K562 (cell line): ENCODE measurements at regions not wholly inside any gene's neighbourhood (a gene's known extent, or its start where the extent isn't known, plus 50 kb on each side); places are given as distances from the start of the nearest gene placed in this dataset.

Source experiments
- ATAC-seq: fragments of 200-7000 bp; cut with Tn5 transposase; 3 replicates; pipeline ENCODE4 v1.9.1; 2020; ENCODE audit warnings: moderate library complexity
- BruUV-seq: library from RNA; stranded (reverse); fragments of 400-500 nt; replicated peaks from 2 replicates; lab custom pipeline; 2021; lab: Mats Ljungman, UMichigan
- CTCF ChIA-PET: fragments of 300-600 bp; formaldehyde crosslinking; extraction: SDS; loops from one replicate; lab custom pipeline; 2021; ENCODE audit warnings: low intra/inter-chr PET ratio; lab: Yijun Ruan, JAX
- POLR2A ChIA-PET: fragments of 300-600, 350-650 bp; sonication (Branson Sonifier 250); formaldehyde crosslinking; extraction: SDS; loops from one replicate; lab custom pipeline; 2021; ENCODE audit warnings: antibody characterized with exemption, inconsistent platforms; lab: Yijun Ruan, JAX
- DNase-seq, 4 experiments: peaks; one replicate each; pipeline versions ENCODE4 v3.0.0 to v3.0.0-alpha.2; 2011 to 2018; ENCODE audit warnings: low spot score in 3 of 4, mixed read lengths in 3 of 4; ENCODE audit errors: extremely low read depth in 1 of 4
- FAIRE-seq: peaks from 2 replicates; lab custom pipeline; 2011; peaks lifted over from hg19 to GRCh38; lab: Jason Lieb, UNC
- H2AFZ ChIP-seq: 2 replicates; pipeline ENCODE4 v1.6.0; 2011; ENCODE audit warnings: low read depth, low read length, control low read depth, inconsistent platforms
- H3K27ac ChIP-seq: fragments of 200-600 bp; 3 replicates; pipeline ENCODE4 v1.8.0; 2011; ENCODE audit warnings: low read depth, mild to moderate bottlenecking, control low read depth, inconsistent platforms, low read length, moderate library complexity, mixed read lengths; ENCODE audit errors: extremely low read depth
- H3K27me3 ChIP-seq, 2 experiments: fragments of 300-600 bp in 1 of 2; 2 replicates in 1 of 2; 3 replicates in 1 of 2; pipeline versions ENCODE4 v1.6.0 to v1.8.0; 2011; ENCODE audit warnings: inconsistent platforms in 2 of 2, low read length in 2 of 2, mild to moderate bottlenecking in 1 of 2, mixed read lengths in 1 of 2, moderate library complexity in 1 of 2; ENCODE audit not compliant: control insufficient read depth in 2 of 2, insufficient read depth in 2 of 2
- H3K36me3 ChIP-seq: fragments of 300-600 bp; 3 replicates; pipeline ENCODE4 v1.8.0; 2011; ENCODE audit warnings: mild to moderate bottlenecking, low read length, inconsistent platforms; ENCODE audit not compliant: control insufficient read depth, insufficient read depth
- H3K4me1 ChIP-seq, 2 experiments: fragments of 200-600 bp in 1 of 2; replicated peaks in 1 of 2; 2 replicates in 1 of 2; 3 replicates in 1 of 2; pipeline versions ENCODE4 v1.5.1 to v1.8.0; 2011; ENCODE audit warnings: inconsistent platforms in 2 of 2, low read length in 2 of 2, mild to moderate bottlenecking in 1 of 2, mixed read lengths in 1 of 2, moderate library complexity in 1 of 2; ENCODE audit not compliant: control insufficient read depth in 2 of 2, insufficient read depth in 2 of 2
- H3K4me2 ChIP-seq: 2 replicates; pipeline ENCODE4 v1.6.1; 2011; ENCODE audit warnings: low read length, control low read depth, inconsistent platforms, mixed read lengths; ENCODE audit not compliant: insufficient read depth
- H3K4me3 ChIP-seq: fragments of 200-600 bp; sonication (generic), shearing (Covaris generic); 2 replicates; pipeline ENCODE4 v1.5.1; 2016; ENCODE audit warnings: control low read depth, inconsistent platforms
- H3K79me2 ChIP-seq: fragments of 200-600 bp; 3 replicates; pipeline ENCODE4 v1.8.0; 2011; ENCODE audit warnings: low read length, inconsistent platforms; ENCODE audit not compliant: control insufficient read depth, insufficient read depth
- H3K9ac ChIP-seq, 2 experiments: 2 replicates each; pipeline versions ENCODE4 v1.6.0 to v1.6.1; 2011; ENCODE audit warnings: low read depth in 2 of 2, low read length in 2 of 2, control low read depth in 1 of 2, inconsistent platforms in 1 of 2, mild to moderate bottlenecking in 1 of 2, mixed read lengths in 1 of 2; ENCODE audit not compliant: insufficient read depth in 1 of 2
- H3K9me1 ChIP-seq: one replicate; pipeline ENCODE4 v1.6.0; 2011; ENCODE audit warnings: inconsistent platforms, mild to moderate bottlenecking, low read length, moderate library complexity; ENCODE audit not compliant: control insufficient read depth, insufficient read depth
- H3K9me3 ChIP-seq: replicated peaks from 2 replicates; pipeline ENCODE4 v1.5.1; 2011; ENCODE audit warnings: low read depth, low read length, inconsistent platforms; ENCODE audit not compliant: control insufficient read depth, insufficient read depth
- H4K20me1 ChIP-seq: replicated peaks from 2 replicates; pipeline ENCODE4 v1.6.1; 2011; ENCODE audit warnings: low read length, inconsistent platforms, mixed read lengths; ENCODE audit not compliant: control insufficient read depth, insufficient read depth
- HDAC3 ChIP-seq: fragments of 450-650 bp; IDR thresholded peaks from 2 replicates; pipeline ENCODE4 v1.6.1; 2018; ENCODE audit warnings: borderline replicate concordance, mild to moderate bottlenecking, moderate library complexity; ENCODE audit not compliant: partially characterized antibody
- KAT7 ChIP-seq: sonication (generic); formaldehyde crosslinking; IDR thresholded peaks from 2 replicates; pipeline ENCODE4 v1.8.0; 2022; ENCODE audit warnings: missing genetic modification reagents, mild to moderate bottlenecking, borderline replicate concordance
- NCOA4 ChIP-seq: fragments of 450-650 bp; IDR thresholded peaks from 2 replicates; pipeline ENCODE4 v1.6.1; 2018; ENCODE audit warnings: mild to moderate bottlenecking; ENCODE audit not compliant: partially characterized antibody
- NFATC3 ChIP-seq: fragments of 450-650 bp; IDR thresholded peaks from 2 replicates; pipeline ENCODE4 v1.6.1; 2017; ENCODE audit warnings: mild to moderate bottlenecking
- TAF9B ChIP-seq: fragments of 450-650 bp; IDR thresholded peaks from 2 replicates; pipeline ENCODE4 v1.6.1; 2018; ENCODE audit warnings: mild to moderate bottlenecking; ENCODE audit not compliant: partially characterized antibody
- ZC3H11A ChIP-seq: IDR thresholded peaks from 2 replicates; pipeline ENCODE4 v1.6.1; 2012; ENCODE audit warnings: low read depth, low read length, improper control_type of control experiment
- ZKSCAN8 ChIP-seq: fragments of 200-800 bp; sonication (Bioruptor generic); IDR thresholded peaks from 2 replicates; pipeline ENCODE4 v1.6.1; 2016; ENCODE audit warnings: missing genetic modification characterization, missing compliant biosample characterization
- ZNF507 ChIP-seq: conservative IDR thresholded peaks from 2 replicates; pipeline ENCODE4 v1.6.1; 2017; ENCODE audit warnings: missing genetic modification characterization, missing compliant biosample characterization
- ZNF77 ChIP-seq: fragments of 250-450 bp; sonication (Bioruptor Pico); IDR thresholded peaks from 2 replicates; pipeline ENCODE4 v1.5.0; 2020
- WGBS: fragments of 100-300 bp; shearing (Covaris generic); methylation state at CpG from one replicate; pipeline ENCODE4 v1.1.6; 2016; ENCODE audit warnings: low coverage, mixed read lengths; ENCODE audit not compliant: insufficient coverage; ENCODE audit errors: missing lambda C conversion rate; 5-methylcytosine and 5-hydroxymethylcytosine counted together
- in situ Hi-C: fragments of 300-500 bp; cut with MboI; formaldehyde crosslinking; loops from 4 replicates; pipeline ENCODE4 v1.15.0; 2018; ENCODE audit warnings: inconsistent platforms, mixed read lengths
- intact Hi-C: fragments of 100-400 bp; cut with micrococcal nuclease; formaldehyde crosslinking; loops from 2 replicates; pipeline ENCODE4 v1.14.2; 2022
- TF ChIP-seq, protein P1 (sequence below): fragments of 250-450 bp; sonication (Bioruptor Pico); IDR thresholded peaks from 2 replicates; pipeline ENCODE4 v1.4.0; 2020; ENCODE audit warnings: mild to moderate bottlenecking

DNA sequence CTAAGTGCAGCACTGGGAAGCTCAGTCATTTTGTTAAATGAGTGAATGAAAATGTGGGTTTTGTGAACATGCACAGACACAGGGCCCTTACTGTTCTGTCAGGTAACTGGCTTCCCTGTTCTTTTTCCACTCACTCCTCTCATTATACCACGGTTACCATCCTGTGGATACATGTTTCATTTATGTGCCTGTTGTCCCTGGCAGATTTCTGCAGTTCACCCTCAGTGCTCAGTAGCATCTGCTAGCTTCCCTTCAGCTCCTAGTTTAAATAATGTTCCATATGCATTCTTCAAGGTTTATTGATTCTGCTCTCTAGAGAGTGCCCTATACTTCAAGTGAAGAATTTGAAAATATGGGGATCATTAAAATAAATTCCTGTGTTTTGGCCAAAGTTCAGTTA is 1634.3 kb upstream of the ADGRL3 start:
- BruUV-seq = no TSS peak
- ATAC-seq (no peak), FAIRE-seq (no peak), DNase-seq (no peak)
- H3K27ac ChIP-seq = no peak overlapping the region
- 0% methylated on average over 1 of the region's 1 CpG for WGBS
- H3K9me3 ChIP-seq = no peaks in the 10 kb centered on the region
- no peaks in the 10 kb centered on the region for H3K36me3 ChIP-seq
- POLR2A ChIA-PET = no interaction called here
- no peak overlapping the region for H2AFZ ChIP-seq
- intact Hi-C loops (no loop called here), in situ Hi-C loops (no loop called here)
- no peaks in the 10 kb centered on the region for H3K4me1 ChIP-seq
- no peaks in the 10 kb centered on the region for H4K20me1 ChIP-seq
- no peaks in the 10 kb centered on the region for H3K27me3 ChIP-seq
- CTCF ChIA-PET = no interaction called here
- no peaks in the 10 kb centered on the region for H3K9me1 ChIP-seq
- no peak overlapping the region for H3K4me2 ChIP-seq
- TF ChIP-seq ZNF507 (tag) (no peak), NCOA4 (no peak), HDAC3 (no peak), KAT7 (CRISPR knock-in tag) (no peak), ZNF77 (CRISPR knock-in tag) (no peak), ZC3H11A (no peak), NFATC3 (no peak), TAF9B (no peak), ZKSCAN8 (CRISPR knock-in tag) (no peak)
- TF ChIP-seq, protein P1, sequence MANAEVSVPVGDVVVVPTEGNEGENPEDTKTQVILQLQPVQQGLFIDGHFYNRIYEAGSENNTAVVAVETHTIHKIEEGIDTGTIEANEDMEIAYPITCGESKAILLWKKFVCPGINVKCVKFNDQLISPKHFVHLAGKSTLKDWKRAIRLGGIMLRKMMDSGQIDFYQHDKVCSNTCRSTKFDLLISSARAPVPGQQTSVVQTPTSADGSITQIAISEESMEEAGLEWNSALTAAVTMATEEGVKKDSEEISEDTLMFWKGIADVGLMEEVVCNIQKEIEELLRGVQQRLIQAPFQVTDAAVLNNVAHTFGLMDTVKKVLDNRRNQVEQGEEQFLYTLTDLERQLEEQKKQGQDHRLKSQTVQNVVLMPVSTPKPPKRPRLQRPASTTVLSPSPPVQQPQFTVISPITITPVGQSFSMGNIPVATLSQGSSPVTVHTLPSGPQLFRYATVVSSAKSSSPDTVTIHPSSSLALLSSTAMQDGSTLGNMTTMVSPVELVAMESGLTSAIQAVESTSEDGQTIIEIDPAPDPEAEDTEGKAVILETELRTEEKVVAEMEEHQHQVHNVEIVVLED (CRISPR knock-in tag) = no peak
- TF ChIP-seq, all 486 proteins: peak for 0
- Histone ChIP-seq H3K9ac (no peak overlapping the region), H3K4me3 (no peak overlapping the region), H3K79me2 (no peaks in the 10 kb centered on the region)
